H9 (cell line): ENCODE measurements at regions not wholly inside any gene's neighbourhood (a gene's known extent, or its start where the extent isn't known, plus 50 kb on each side); places are given as distances from the start of the nearest gene placed in this dataset.

Experiments used
- DNase-seq: peaks from one replicate; pipeline ENCODE4 v3.0.0-alpha.2; 2017
- H2AFZ ChIP-seq: one replicate; pipeline ENCODE4 v1.6.1; 2013; ENCODE audit warnings: mild to moderate bottlenecking, low read length, control low read depth, moderate library complexity
- H2AK5ac ChIP-seq: 2 replicates; pipeline ENCODE4 v1.6.1; 2013; ENCODE audit warnings: low read length, control low read depth, mixed read lengths; ENCODE audit not compliant: insufficient read length
- H2BK120ac ChIP-seq: one replicate; pipeline ENCODE4 v1.6.1; 2013; ENCODE audit warnings: low read depth, mild to moderate bottlenecking, low read length, control low read depth, inconsistent platforms; ENCODE audit not compliant: poor library complexity, severe bottlenecking
- H2BK12ac ChIP-seq: 2 replicates; pipeline ENCODE4 v1.6.1; 2013; ENCODE audit warnings: low read length, control low read depth, mixed read lengths, low read depth; ENCODE audit not compliant: insufficient read length
- H2BK15ac ChIP-seq: 2 replicates; pipeline ENCODE4 v1.6.1; 2013; ENCODE audit warnings: low read depth, low read length, control low read depth
- H2BK20ac ChIP-seq: one replicate; pipeline ENCODE4 v1.6.1; 2013; ENCODE audit warnings: low read depth, mild to moderate bottlenecking, low read length, control low read depth, inconsistent platforms; ENCODE audit not compliant: poor library complexity, severe bottlenecking
- H2BK5ac ChIP-seq: 2 replicates; pipeline ENCODE4 v1.6.1; 2013; ENCODE audit warnings: low read length, control low read depth, mixed read lengths; ENCODE audit not compliant: insufficient read length
- H3K14ac ChIP-seq: 2 replicates; pipeline ENCODE4 v1.6.1; 2013; ENCODE audit warnings: low read length, control low read depth; ENCODE audit not compliant: insufficient read depth
- H3K18ac ChIP-seq: 2 replicates; pipeline ENCODE4 v1.6.1; 2013; ENCODE audit warnings: low read depth, mild to moderate bottlenecking, mixed read lengths, low read length, control low read depth; ENCODE audit not compliant: insufficient read length
- H3K23ac ChIP-seq: 2 replicates; pipeline ENCODE4 v1.6.1; 2013; ENCODE audit warnings: low read length, control low read depth, mixed read lengths, low read depth; ENCODE audit not compliant: insufficient read length
- H3K23me2 ChIP-seq: 2 replicates; pipeline ENCODE4 v1.6.1; 2013; ENCODE audit warnings: low read depth, mild to moderate bottlenecking, mixed read lengths, low read length, control low read depth; ENCODE audit not compliant: insufficient read length, poor library complexity, severe bottlenecking
- H3K27ac ChIP-seq: 2 replicates; pipeline ENCODE4 v1.5.1; 2013; ENCODE audit warnings: low read length, control low read depth, mixed read lengths, low read depth; ENCODE audit not compliant: insufficient read length
- H3K27me3 ChIP-seq: 2 replicates; pipeline ENCODE4 v1.6.1; 2013; ENCODE audit warnings: low read length, control low read depth, inconsistent platforms; ENCODE audit not compliant: insufficient read depth
- H3K4ac ChIP-seq: 2 replicates; pipeline ENCODE4 v1.6.1; 2013; ENCODE audit warnings: low read depth, mild to moderate bottlenecking, control low read depth, inconsistent platforms, low read length, moderate library complexity
- H3K4me1 ChIP-seq: 2 replicates; pipeline ENCODE4 v1.6.1; 2013; ENCODE audit warnings: low read length, control low read depth, inconsistent platforms; ENCODE audit not compliant: insufficient read depth
- H3K4me2 ChIP-seq: 2 replicates; pipeline ENCODE4 v1.6.1; 2013; ENCODE audit warnings: low read length, control low read depth, mixed read lengths; ENCODE audit not compliant: insufficient read length, insufficient read depth
- H3K56ac ChIP-seq: 2 replicates; pipeline ENCODE4 v1.6.1; 2013; ENCODE audit warnings: low read depth, mild to moderate bottlenecking, mixed read lengths, low read length, control low read depth; ENCODE audit not compliant: insufficient read length
- H3K79me1 ChIP-seq: 2 replicates; pipeline ENCODE4 v1.6.1; 2013; ENCODE audit warnings: low read depth, mild to moderate bottlenecking, moderate library complexity, low read length, control low read depth, inconsistent platforms; ENCODE audit not compliant: insufficient read depth, poor library complexity, severe bottlenecking
- H3K79me2 ChIP-seq: 2 replicates; pipeline ENCODE4 v1.6.1; 2013; ENCODE audit warnings: low read length, control low read depth, inconsistent platforms; ENCODE audit not compliant: insufficient read depth
- H3K9ac ChIP-seq: 2 replicates; pipeline ENCODE4 v1.6.1; 2013; ENCODE audit warnings: low read length, control low read depth, mixed read lengths; ENCODE audit not compliant: insufficient read length; ENCODE audit errors: extremely low read depth
- H3K9me3 ChIP-seq: one replicate; pipeline ENCODE4 v1.6.1; 2013; ENCODE audit warnings: low read depth, low read length, inconsistent platforms; ENCODE audit not compliant: control insufficient read depth
- H3T11ph ChIP-seq: one replicate; pipeline ENCODE4 v1.6.1; 2013; ENCODE audit warnings: mild to moderate bottlenecking, low read length, control low read depth, inconsistent platforms
- H4K20me1 ChIP-seq: one replicate; pipeline ENCODE4 v1.6.1; 2013; ENCODE audit not compliant: control insufficient read depth, insufficient read length, insufficient read depth
- H4K5ac ChIP-seq: 2 replicates; pipeline ENCODE4 v1.6.1; 2013; ENCODE audit warnings: low read depth, mild to moderate bottlenecking, mixed read lengths, low read length, control low read depth; ENCODE audit not compliant: insufficient read length
- H4K8ac ChIP-seq: replicated peaks from 2 replicates; pipeline ENCODE4 v1.6.1; 2013; ENCODE audit warnings: low read length, control low read depth, mixed read lengths, low read depth; ENCODE audit not compliant: insufficient read length
- H4K91ac ChIP-seq: 2 replicates; pipeline ENCODE4 v1.6.1; 2013; ENCODE audit warnings: low read depth, mild to moderate bottlenecking, moderate library complexity, mixed read lengths, low read length, control low read depth; ENCODE audit not compliant: insufficient read length
- H3K27ac Mint-ChIP-seq, 3 experiments: 2 replicates in 2 of 3; 3 replicates in 1 of 3; pipeline ENCODE4 v1.8.0; 2020 to 2021; ENCODE audit warnings: mixed read lengths in 3 of 3, mild to moderate bottlenecking in 1 of 3, moderate library complexity in 1 of 3
- H3K27me3 Mint-ChIP-seq: 2 replicates; pipeline ENCODE4 v1.8.0; 2021; ENCODE audit warnings: low read depth, mild to moderate bottlenecking, moderate library complexity, mixed read lengths
- H3K36me3 Mint-ChIP-seq, 3 experiments: 2 replicates in 2 of 3; 3 replicates in 1 of 3; pipeline ENCODE4 v1.8.0; 2020 to 2021; ENCODE audit warnings: low read depth in 3 of 3, mixed read lengths in 3 of 3; ENCODE audit not compliant: insufficient read depth in 1 of 3
- H3K4me1 Mint-ChIP-seq, 2 experiments: 2 replicates each; pipeline ENCODE4 v1.8.0; 2020; ENCODE audit warnings: mixed read lengths in 2 of 2
- H3K4me3 Mint-ChIP-seq, 2 experiments: 2 replicates in 1 of 2; 3 replicates in 1 of 2; pipeline ENCODE4 v1.8.0; 2020 to 2021; ENCODE audit warnings: mild to moderate bottlenecking in 2 of 2, mixed read lengths in 2 of 2, moderate library complexity in 1 of 2
- H3K9me3 Mint-ChIP-seq, 2 experiments: 2 replicates in 1 of 2; 3 replicates in 1 of 2; pipeline ENCODE4 v1.8.0; 2020; ENCODE audit warnings: mild to moderate bottlenecking in 2 of 2, mixed read lengths in 2 of 2, moderate library complexity in 1 of 2
- CTCF ChIP-seq: fragments of 200-600 bp; sonication (generic); conservative IDR thresholded peaks from 3 replicates; pipeline ENCODE4 v1.8.0; 2021; ENCODE audit warnings: antibody characterized with exemption, mild to moderate bottlenecking
- WGBS: extraction: QIAGEN DNeasy Blood & Tissue Kit; methylation state at CpG from one replicate; pipeline ENCODE4 v1.1.7; 2013; ENCODE audit warnings: missing lambda C conversion rate, low lambda C conversion rate, mixed read lengths; ENCODE audit not compliant: insufficient read length; ENCODE audit errors: extremely low coverage; 5-methylcytosine and 5-hydroxymethylcytosine counted together

- no peak overlapping the region for H3K4ac ChIP-seq
- no peak overlapping the region for H3K9ac ChIP-seq
- H2BK5ac ChIP-seq: no peak overlapping the region
- H2BK20ac ChIP-seq: no peak overlapping the region
- H3K14ac ChIP-seq: no peak overlapping the region
- no peak overlapping the region for H2BK12ac ChIP-seq
- H4K5ac ChIP-seq: no peak overlapping the region
- H2AK5ac ChIP-seq: no peak overlapping the region
- no peak for DNase-seq
- Mint-ChIP-seq H3K27me3 (no peaks in the 10 kb centered on the region), H3K27ac (peak overlapping the region in 1 of 3 experiments; percentile 84; a peak in 1 of 7 replicates), H3K36me3 (no peaks in the 10 kb centered on the region), H3K4me3 (no peak overlapping the region; a peak in 1 of 5 replicates), H3K4me1 (no peaks in the 10 kb centered on the region), H3K9me3 (no peaks in the 10 kb centered on the region; a peak in 1 of 5 replicates)
- peaks cover 3% of the 10 kb centered on the region for H3K23me2 ChIP-seq
- no peak overlapping the region for H3K56ac ChIP-seq
- no peak overlapping the region for H2BK15ac ChIP-seq
- H3K4me2 ChIP-seq: no peak overlapping the region
- no CpG with 5 or more reads among the region's 6 CpGs for WGBS
- no peaks in the 10 kb centered on the region for H3K79me2 ChIP-seq
- no peak overlapping the region for H2BK120ac ChIP-seq
- H3K4me1 ChIP-seq: no peaks in the 10 kb centered on the region
- H3K79me1 ChIP-seq: no peaks in the 10 kb centered on the region
- H2AFZ ChIP-seq: no peak overlapping the region
- H3K27ac ChIP-seq: no peak overlapping the region
- H3K18ac ChIP-seq: no peak overlapping the region
- no peaks in the 10 kb centered on the region for H3K27me3 ChIP-seq
- TF ChIP-seq CTCF: no peak
- no peak overlapping the region for H3T11ph ChIP-seq
- no peaks in the 10 kb centered on the region for H4K20me1 ChIP-seq
- H4K8ac ChIP-seq: no peak overlapping the region
- no peak overlapping the region for H4K91ac ChIP-seq
- no peaks in the 10 kb centered on the region for H3K9me3 ChIP-seq
- H3K23ac ChIP-seq: no peak overlapping the region
Observed at GRCh38 chr22:48695251-48695650, 1132.4 kb downstream of the BRD1 start.
